H1 (cell line): ENCODE measurements at regions not wholly inside any gene's neighbourhood (a gene's known extent, or its start where the extent isn't known, plus 50 kb on each side); places are given as distances from the start of the nearest gene placed in this dataset.

Source experiments
- CTCF ChIA-PET: fragments of 300-600 bp; sonication (Branson Sonifier 250); formaldehyde crosslinking; loops from one replicate; lab custom pipeline; 2021; ENCODE audit not compliant: partially characterized antibody; lab: Charles Lee
- POLR2A ChIA-PET: fragments of 300-600 bp; sonication (Branson Sonifier 250); formaldehyde crosslinking; loops from one replicate; lab custom pipeline; 2021; ENCODE audit warnings: inconsistent platforms; ENCODE audit not compliant: partially characterized antibody; lab: Charles Lee
- DNase-seq, 2 experiments: peaks; one replicate each; pipeline versions ENCODE4 v3.0.0 to v3.0.0-alpha.2; 2010 to 2022; ENCODE audit warnings: low spot score in 2 of 2, low read depth in 1 of 2, mixed read lengths in 1 of 2
- FAIRE-seq: peaks from 2 replicates; lab custom pipeline; 2011; peaks lifted over from hg19 to GRCh38; lab: Jason Lieb, UNC
- H2AFZ ChIP-seq: 2 replicates; pipeline ENCODE4 v1.8.1; 2012; ENCODE audit warnings: low read length, inconsistent platforms
- H2AK5ac ChIP-seq: 2 replicates; pipeline ENCODE4 v1.6.1; 2013; ENCODE audit warnings: low read depth, low read length
- H2BK120ac ChIP-seq: replicated peaks from 2 replicates; pipeline ENCODE3; 2013; ENCODE audit warnings: low read depth, low read length, inconsistent platforms
- H2BK12ac ChIP-seq: 2 replicates; pipeline ENCODE4 v1.6.1; 2013; ENCODE audit warnings: low read depth, low read length
- H2BK15ac ChIP-seq: 2 replicates; pipeline ENCODE4 v1.6.1; 2013; ENCODE audit warnings: low read length
- H2BK20ac ChIP-seq: 2 replicates; pipeline ENCODE4 v1.6.1; 2013; ENCODE audit warnings: low read length
- H2BK5ac ChIP-seq: 2 replicates; pipeline ENCODE4 v1.6.1; 2013; ENCODE audit warnings: low read depth, low read length
- H3K14ac ChIP-seq: 2 replicates; pipeline ENCODE4 v1.6.1; 2013; ENCODE audit warnings: inconsistent platforms; ENCODE audit not compliant: insufficient read length
- H3K18ac ChIP-seq: 2 replicates; pipeline ENCODE4 v1.6.1; 2013; ENCODE audit warnings: low read length; ENCODE audit errors: extremely low read depth
- H3K23ac ChIP-seq: 2 replicates; pipeline ENCODE4 v1.6.1; 2013; ENCODE audit warnings: inconsistent platforms; ENCODE audit not compliant: insufficient read length
- H3K23me2 ChIP-seq: 2 replicates; pipeline ENCODE4 v1.6.1; 2013; ENCODE audit warnings: low read depth, low read length
- H3K27ac ChIP-seq: 2 replicates; pipeline ENCODE4 v1.6.1; 2011; ENCODE audit warnings: low read depth, low read length, inconsistent platforms
- H3K27me3 ChIP-seq, 4 experiments: replicated peaks in 1 of 4; 1 replicate in 1 of 4; 2 replicates in 3 of 4; pipeline versions ENCODE4 v1.6.1 to v1.8.1; 2011 to 2013; ENCODE audit warnings: low read length in 3 of 4, mild to moderate bottlenecking in 3 of 4, inconsistent platforms in 2 of 4, mixed read lengths in 2 of 4, moderate library complexity in 1 of 4; ENCODE audit not compliant: control insufficient read depth in 3 of 4, insufficient read depth in 3 of 4; ENCODE audit errors: extremely low read depth in 1 of 4
- H3K36me3 ChIP-seq, 4 experiments: 2 replicates each; pipeline versions ENCODE4 v1.6.1 to v1.8.1; 2011 to 2013; ENCODE audit warnings: mild to moderate bottlenecking in 4 of 4, low read length in 3 of 4, moderate library complexity in 2 of 4, control low read depth in 1 of 4, inconsistent platforms in 1 of 4; ENCODE audit not compliant: insufficient read depth in 4 of 4, control insufficient read depth in 2 of 4
- H3K4ac ChIP-seq: replicated peaks from 2 replicates; pipeline ENCODE3; 2013; ENCODE audit warnings: low read length, low read depth, mixed read lengths, inconsistent platforms; ENCODE audit not compliant: insufficient read length
- H3K4me1 ChIP-seq, 4 experiments: replicated peaks in 1 of 4; 1 replicate in 1 of 4; 2 replicates in 3 of 4; pipeline versions ENCODE4 v1.6.1 to v1.8.1; 2011 to 2013; ENCODE audit warnings: low read length in 3 of 4, inconsistent platforms in 2 of 4, mixed read lengths in 1 of 4; ENCODE audit not compliant: insufficient read depth in 4 of 4, control insufficient read depth in 3 of 4
- H3K4me2 ChIP-seq, 2 experiments: 2 replicates each; pipeline versions ENCODE4 v1.6.1 to v1.8.1; 2011 to 2013; ENCODE audit warnings: low read depth in 2 of 2, low read length in 2 of 2, control low read depth in 1 of 2, inconsistent platforms in 1 of 2, mild to moderate bottlenecking in 1 of 2; ENCODE audit not compliant: insufficient read depth in 1 of 2
- H3K4me3 ChIP-seq, 4 experiments: fragments of 200-600, 300-600 bp in 1 of 4; sonication (generic), shearing (Covaris generic), sonication (Bioruptor Twin) in 1 of 4; 2 replicates each; pipeline versions ENCODE4 v1.5.1 to v1.8.1; 2011 to 2016; ENCODE audit warnings: low read length in 4 of 4, low read depth in 3 of 4, control low read depth in 2 of 4, inconsistent platforms in 2 of 4, mild to moderate bottlenecking in 2 of 4, mixed read lengths in 1 of 4, moderate library complexity in 1 of 4; ENCODE audit not compliant: insufficient read depth in 2 of 4; ENCODE audit errors: extremely low read depth in 1 of 4
- H3K56ac ChIP-seq: replicated peaks from 2 replicates; pipeline ENCODE3; 2013; ENCODE audit warnings: low read depth, mild to moderate bottlenecking, mixed read lengths, low read length, inconsistent platforms; ENCODE audit not compliant: insufficient read length
- H3K79me1 ChIP-seq: 2 replicates; pipeline ENCODE4 v1.6.1; 2013; ENCODE audit warnings: low read depth, low read length, control low read depth
- H3K79me2 ChIP-seq, 2 experiments: 2 replicates each; pipeline versions ENCODE4 v1.6.1 to v1.8.1; 2012 to 2013; ENCODE audit warnings: low read length in 2 of 2, mild to moderate bottlenecking in 2 of 2, inconsistent platforms in 1 of 2; ENCODE audit not compliant: insufficient read depth in 2 of 2, control insufficient read depth in 1 of 2
- H3K9ac ChIP-seq, 4 experiments: replicated peaks in 1 of 4; 1 replicate in 1 of 4; 2 replicates in 3 of 4; pipeline versions ENCODE4 v1.6.1 to v1.8.1; 2011 to 2013; ENCODE audit warnings: low read depth in 3 of 4, low read length in 3 of 4, control low read depth in 2 of 4, mild to moderate bottlenecking in 2 of 4, moderate library complexity in 2 of 4, inconsistent platforms in 1 of 4; ENCODE audit errors: extremely low read depth in 1 of 4
- H3K9me3 ChIP-seq, 2 experiments: 2 replicates each; pipeline versions ENCODE4 v1.6.1 to v1.8.1; 2012 to 2013; ENCODE audit warnings: mild to moderate bottlenecking in 2 of 2, moderate library complexity in 2 of 2, control low read depth in 1 of 2, inconsistent platforms in 1 of 2, low read depth in 1 of 2, low read length in 1 of 2, mixed read lengths in 1 of 2; ENCODE audit not compliant: insufficient read depth in 2 of 2
- H4K20me1 ChIP-seq, 2 experiments: replicated peaks in 1 of 2; 2 replicates each; pipeline versions ENCODE3 to v1.8.1; 2011 to 2013; ENCODE audit warnings: inconsistent platforms in 2 of 2, low read length in 2 of 2, mild to moderate bottlenecking in 1 of 2; ENCODE audit not compliant: insufficient read depth in 2 of 2, control insufficient read depth in 1 of 2
- H4K5ac ChIP-seq: 2 replicates; pipeline ENCODE4 v1.6.1; 2013; ENCODE audit warnings: low read length, low read depth, mixed read lengths, inconsistent platforms; ENCODE audit not compliant: insufficient read length
- H4K8ac ChIP-seq: 2 replicates; pipeline ENCODE4 v1.8.0; 2013; ENCODE audit warnings: mild to moderate bottlenecking, moderate library complexity, low read length, inconsistent platforms; ENCODE audit not compliant: insufficient read depth; ENCODE audit errors: extremely low read depth
- H4K91ac ChIP-seq: replicated peaks from 2 replicates; pipeline ENCODE3; 2013; ENCODE audit warnings: low read length, mixed read lengths, inconsistent platforms; ENCODE audit not compliant: insufficient read length
- ASH2L ChIP-seq: fragments of 200-600, 300-600 bp; sonication (generic); IDR thresholded peaks from one replicate; pipeline ENCODE4 v1.7.1; 2017; ENCODE audit warnings: low read length
- BACH1 ChIP-seq: IDR thresholded peaks from 2 replicates; pipeline ENCODE4 v1.6.1; 2012; ENCODE audit warnings: low read length, improper control_type of control experiment
- CREB1 ChIP-seq: IDR thresholded peaks from 2 replicates; pipeline ENCODE4 v1.6.1; 2012; ENCODE audit warnings: inconsistent platforms
- CTBP2 ChIP-seq: IDR thresholded peaks from 2 replicates; pipeline ENCODE4 v1.7.0; 2011; ENCODE audit warnings: borderline replicate concordance, mild to moderate bottlenecking, moderate library complexity, mixed read lengths, low read length; ENCODE audit not compliant: insufficient read depth, insufficient read length
- EP300 ChIP-seq, 2 experiments: IDR thresholded peaks; 1 replicate in 1 of 2; 2 replicates in 1 of 2; pipeline ENCODE4 v1.6.1; 2011 to 2012; ENCODE audit warnings: low read depth in 2 of 2, low read length in 2 of 2, mild to moderate bottlenecking in 2 of 2, borderline replicate concordance in 1 of 2, inconsistent platforms in 1 of 2, moderate library complexity in 1 of 2
- GTF2F1 ChIP-seq: IDR thresholded peaks from 2 replicates; pipeline ENCODE4 v1.6.1; 2012; ENCODE audit warnings: low read depth, low read length, improper control_type of control experiment, borderline replicate concordance
- JUND ChIP-seq: IDR thresholded peaks from 2 replicates; pipeline ENCODE4 v1.6.1; 2011; ENCODE audit warnings: mild to moderate bottlenecking, improper control_type of control experiment, low read length
- KDM4A ChIP-seq: IDR thresholded peaks from one replicate; pipeline ENCODE4 v1.7.1; 2012; ENCODE audit warnings: low read depth, mild to moderate bottlenecking, moderate library complexity, low read length, inconsistent platforms; ENCODE audit not compliant: severe bottlenecking
- SUZ12 ChIP-seq: fragments of 200-600 bp; sonication (generic); IDR thresholded peaks from 2 replicates; pipeline ENCODE4 v1.6.1; 2012; ENCODE audit warnings: mild to moderate bottlenecking, inconsistent platforms, low read length, moderate library complexity, mixed read lengths
- TAF1 ChIP-seq: IDR thresholded peaks from 2 replicates; pipeline ENCODE4 v1.6.1; 2011; ENCODE audit warnings: mild to moderate bottlenecking, low read depth, low read length
- TBP ChIP-seq: IDR thresholded peaks from 2 replicates; pipeline ENCODE4 v1.6.1; 2011; ENCODE audit warnings: low read depth, low read length, improper control_type of control experiment
- YY1 ChIP-seq: IDR thresholded peaks from 2 replicates; pipeline ENCODE4 v1.6.1; 2011; ENCODE audit warnings: low read depth, mild to moderate bottlenecking, low read length
- TF ChIP-seq, protein P1 (sequence below): IDR thresholded peaks from 2 replicates; pipeline ENCODE4 v1.6.1; 2011; ENCODE audit warnings: low read depth, mild to moderate bottlenecking, low read length; ENCODE audit not compliant: insufficient read depth
- TF ChIP-seq, protein P2 (sequence below): IDR thresholded peaks from 2 replicates; pipeline ENCODE4 v1.6.1; 2012; ENCODE audit warnings: inconsistent platforms
- TF ChIP-seq, protein P3 (sequence below): IDR thresholded peaks from 2 replicates; pipeline ENCODE4 v1.6.1; 2012; ENCODE audit warnings: inconsistent platforms

DNA sequence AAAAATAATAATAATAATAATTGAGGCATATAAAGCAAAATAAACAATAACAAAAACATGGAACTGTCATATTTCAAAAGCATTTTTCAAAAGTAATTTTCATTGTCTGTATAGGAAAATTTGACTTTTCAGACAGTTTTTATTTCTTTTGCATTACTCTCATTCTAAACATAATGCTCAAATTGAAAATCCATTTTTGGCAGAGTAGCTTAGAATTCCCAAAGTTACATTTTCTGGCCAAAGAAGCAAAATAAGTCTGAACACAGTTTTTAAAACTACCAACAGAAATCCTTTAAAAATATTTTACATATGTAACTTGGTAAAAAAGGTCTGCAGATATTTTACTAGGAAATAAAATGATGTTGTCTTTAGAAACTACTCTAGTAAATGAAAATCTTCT lies 535.4 kb downstream of the ANKRD7 start:
- Histone ChIP-seq H2BK12ac (no peak overlapping the region), H3K36me3 (no peaks in the 10 kb centered on the region), H3K56ac (no peak overlapping the region), H3K23me2 (no peaks in the 10 kb centered on the region), H2BK20ac (no peak overlapping the region), H3K27me3 (peaks cover 0 to 1% (median 0%) of the 10 kb centered on the region in 4 experiments; a peak in 1 of 7 replicates), H4K5ac (no peak overlapping the region), H2AFZ (no peak overlapping the region), H3K9ac (no peak overlapping the region), H3K79me2 (no peaks in the 10 kb centered on the region), H4K20me1 (no peaks in the 10 kb centered on the region), H3K27ac (no peak overlapping the region), H3K23ac (no peak overlapping the region), H4K8ac (no peak overlapping the region), H2BK120ac (no peak overlapping the region), H3K4me3 (no peak overlapping the region), H2BK5ac (no peak overlapping the region), H3K14ac (no peak overlapping the region), H3K18ac (no peak overlapping the region), H3K4me2 (no peak overlapping the region), H3K79me1 (no peaks in the 10 kb centered on the region), H2BK15ac (no peak overlapping the region), H2AK5ac (no peak overlapping the region), H3K4ac (no peak overlapping the region), H3K4me1 (no peaks in the 10 kb centered on the region), H4K91ac (no peak overlapping the region), H3K9me3 (peaks cover 6 to 7% of the 10 kb centered on the region in 2 experiments; a peak in 3 of 4 replicates)
- CTCF ChIA-PET = interaction anchor here (0.6 kb wide), 1 partner anchor 29 kb away, joined by 4 read pairs; no protein-coding TSS in a partner anchor
- no peak for DNase-seq
- POLR2A ChIA-PET = no interaction called here
- FAIRE-seq = no peak
- TF ChIP-seq, protein P1, sequence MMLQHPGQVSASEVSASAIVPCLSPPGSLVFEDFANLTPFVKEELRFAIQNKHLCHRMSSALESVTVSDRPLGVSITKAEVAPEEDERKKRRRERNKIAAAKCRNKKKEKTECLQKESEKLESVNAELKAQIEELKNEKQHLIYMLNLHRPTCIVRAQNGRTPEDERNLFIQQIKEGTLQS = no peak
- no peak for TF ChIP-seq SUZ12
- TF ChIP-seq, protein P2, sequence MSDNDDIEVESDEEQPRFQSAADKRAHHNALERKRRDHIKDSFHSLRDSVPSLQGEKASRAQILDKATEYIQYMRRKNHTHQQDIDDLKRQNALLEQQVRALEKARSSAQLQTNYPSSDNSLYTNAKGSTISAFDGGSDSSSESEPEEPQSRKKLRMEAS = no peak
- TF ChIP-seq YY1 = no peak
- TF ChIP-seq KDM4A = no peak
- no peak for TF ChIP-seq CREB1
- TF ChIP-seq, protein P3, sequence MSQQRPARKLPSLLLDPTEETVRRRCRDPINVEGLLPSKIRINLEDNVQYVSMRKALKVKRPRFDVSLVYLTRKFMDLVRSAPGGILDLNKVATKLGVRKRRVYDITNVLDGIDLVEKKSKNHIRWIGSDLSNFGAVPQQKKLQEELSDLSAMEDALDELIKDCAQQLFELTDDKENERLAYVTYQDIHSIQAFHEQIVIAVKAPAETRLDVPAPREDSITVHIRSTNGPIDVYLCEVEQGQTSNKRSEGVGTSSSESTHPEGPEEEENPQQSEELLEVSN = no peak
- no peak for TF ChIP-seq ASH2L
- no peak for TF ChIP-seq GTF2F1
- TF ChIP-seq JUND = no peak
- no peak for TF ChIP-seq TBP
- no peak for TF ChIP-seq TAF1
- TF ChIP-seq CTBP2 = no peak
- TF ChIP-seq EP300 (IDR thresholded peaks at IDR 0.05; ENCODE audit: borderline replicate concordance in 1 of 2, low read depth in 2 of 2, low read length in 2 of 2) = no peak
- TF ChIP-seq BACH1 = no peak
